IMR-90 (cell line): ENCODE measurements at regions not wholly inside any gene's neighbourhood (a gene's known extent, or its start where the extent isn't known, plus 50 kb on each side); places are given as distances from the start of the nearest gene placed in this dataset.

Source experiments
- ATAC-seq: fragments of 200-7000 bp; cut with Tn5 transposase; 2 replicates; pipeline ENCODE4 v1.9.1; 2020; ENCODE audit warnings: low read depth, mild to moderate bottlenecking, moderate library complexity
- BruUV-seq: library from RNA; stranded (reverse); fragments of 400-500 nt; replicated peaks from 2 replicates; lab custom pipeline; 2021; lab: Mats Ljungman, UMichigan
- CTCF ChIA-PET: fragments of 300-600 bp; formaldehyde crosslinking; extraction: SDS; loops from one replicate; lab custom pipeline; 2021; ENCODE audit warnings: antibody characterized with exemption; lab: Yijun Ruan, JAX
- POLR2A ChIA-PET: fragments of 300-600 bp; sonication (Branson Sonifier 250); formaldehyde crosslinking; loops from one replicate; lab custom pipeline; 2022; ENCODE audit warnings: antibody characterized with exemption; ENCODE audit not compliant: unreplicated experiment; lab: Charles Lee
- DNase-seq: peaks from one replicate; pipeline ENCODE4 v3.0.0; 2013
- H2AFZ ChIP-seq: replicated peaks from 2 replicates; pipeline ENCODE3; 2013; ENCODE audit warnings: low read length, mild to moderate bottlenecking; ENCODE audit not compliant: poor library complexity
- H2AK5ac ChIP-seq: 2 replicates; pipeline ENCODE4 v1.6.1; 2013; ENCODE audit warnings: low read depth, low read length, inconsistent platforms
- H2AK9ac ChIP-seq: replicated peaks from 2 replicates; pipeline ENCODE3; 2013; ENCODE audit warnings: mild to moderate bottlenecking, low read depth, low read length, moderate library complexity; ENCODE audit not compliant: poor library complexity
- H2BK120ac ChIP-seq: 2 replicates; pipeline ENCODE4 v1.6.1; 2013; ENCODE audit warnings: low read depth, low read length, inconsistent platforms
- H2BK15ac ChIP-seq: 3 replicates; pipeline ENCODE4 v1.6.1; 2013; ENCODE audit warnings: low read depth, low read length, inconsistent platforms
- H2BK20ac ChIP-seq: 2 replicates; pipeline ENCODE4 v1.6.1; 2013; ENCODE audit warnings: low read depth, mild to moderate bottlenecking, inconsistent platforms, low read length, moderate library complexity
- H2BK5ac ChIP-seq: 2 replicates; pipeline ENCODE4 v1.6.1; 2013; ENCODE audit warnings: mild to moderate bottlenecking, low read depth, low read length, inconsistent platforms; ENCODE audit not compliant: poor library complexity, severe bottlenecking
- H3K14ac ChIP-seq: replicated peaks from 2 replicates; pipeline ENCODE4 v1.6.1; 2013; ENCODE audit warnings: low read depth, low read length, inconsistent platforms
- H3K18ac ChIP-seq: 2 replicates; pipeline ENCODE4 v1.6.1; 2013; ENCODE audit warnings: low read depth, low read length, control low read depth
- H3K23ac ChIP-seq: 2 replicates; pipeline ENCODE4 v1.6.1; 2013; ENCODE audit warnings: low read depth, low read length, inconsistent platforms
- H3K27ac ChIP-seq: 2 replicates; pipeline ENCODE4 v1.5.1; 2013; ENCODE audit warnings: mild to moderate bottlenecking, control low read depth, low read length; ENCODE audit not compliant: insufficient read depth
- H3K27me3 ChIP-seq: 2 replicates; pipeline ENCODE4 v1.6.1; 2013; ENCODE audit warnings: low read length; ENCODE audit not compliant: control insufficient read depth, insufficient read depth
- H3K36me3 ChIP-seq: 2 replicates; pipeline ENCODE4 v1.6.1; 2013; ENCODE audit warnings: low read length, mixed read lengths; ENCODE audit not compliant: control insufficient read depth, insufficient read depth
- H3K4ac ChIP-seq: 2 replicates; pipeline ENCODE4 v1.6.1; 2013; ENCODE audit warnings: low read depth, low read length, inconsistent platforms
- H3K4me1 ChIP-seq: 2 replicates; pipeline ENCODE4 v1.6.1; 2013; ENCODE audit warnings: low read length, mixed read lengths; ENCODE audit not compliant: control insufficient read depth, insufficient read depth
- H3K4me2 ChIP-seq: 2 replicates; pipeline ENCODE4 v1.6.1; 2013; ENCODE audit warnings: low read depth, mild to moderate bottlenecking, control low read depth, low read length, moderate library complexity
- H3K4me3 ChIP-seq: 2 replicates; pipeline ENCODE4 v1.5.1; 2013; ENCODE audit warnings: low read depth, mild to moderate bottlenecking, control low read depth, low read length, moderate library complexity; ENCODE audit not compliant: insufficient read depth
- H3K56ac ChIP-seq: 2 replicates; pipeline ENCODE4 v1.6.1; 2013; ENCODE audit warnings: low read length, inconsistent platforms; ENCODE audit not compliant: insufficient read depth; ENCODE audit errors: extremely low read depth
- H3K79me1 ChIP-seq, 2 experiments: 2 replicates each; pipeline ENCODE4 v1.6.1; 2013; ENCODE audit warnings: low read length in 2 of 2, inconsistent platforms in 1 of 2, low read depth in 1 of 2
- H3K9ac ChIP-seq: 2 replicates; pipeline ENCODE4 v1.6.1; 2013; ENCODE audit warnings: low read depth, low read length, control low read depth
- H3K9me1 ChIP-seq: 2 replicates; pipeline ENCODE4 v1.6.1; 2013; ENCODE audit warnings: low read length, inconsistent platforms; ENCODE audit not compliant: insufficient read depth
- H3K9me3 ChIP-seq: 2 replicates; pipeline ENCODE4 v1.6.1; 2013; ENCODE audit warnings: low read length; ENCODE audit not compliant: control insufficient read depth, insufficient read depth
- H4K20me1 ChIP-seq: 2 replicates; pipeline ENCODE4 v1.6.1; 2013; ENCODE audit warnings: low read length, inconsistent platforms; ENCODE audit not compliant: insufficient read depth
- H4K5ac ChIP-seq: 2 replicates; pipeline ENCODE4 v1.6.1; 2013; ENCODE audit warnings: mild to moderate bottlenecking, low read depth, low read length, control low read depth
- H4K8ac ChIP-seq, 2 experiments: 2 replicates each; pipeline ENCODE4 v1.6.1; 2013; ENCODE audit warnings: low read depth in 2 of 2, low read length in 2 of 2, control low read depth in 1 of 2, inconsistent platforms in 1 of 2
- H4K91ac ChIP-seq: 2 replicates; pipeline ENCODE4 v1.6.1; 2013; ENCODE audit warnings: low read depth, low read length, inconsistent platforms; ENCODE audit not compliant: insufficient read depth
- MAZ ChIP-seq: IDR thresholded peaks from 2 replicates; pipeline ENCODE4 v1.6.1; 2012; ENCODE audit warnings: low read depth, mild to moderate bottlenecking, low read length, improper control_type of control experiment, moderate library complexity, borderline replicate concordance
- WGBS, 2 experiments: methylation state at CpG; one replicate each; pipeline versions ENCODE4 v1.1.5 to v1.1.7; 2013; ENCODE audit warnings: missing lambda C conversion rate in 2 of 2; ENCODE audit not compliant: insufficient read length in 1 of 2; ENCODE audit errors: extremely low coverage in 2 of 2; 5-methylcytosine and 5-hydroxymethylcytosine counted together
- dilution Hi-C: fragments of 300-500 bp; cut with HindIII; formaldehyde crosslinking; loops from one replicate; pipeline ENCODE4 v1.14.3; 2018; ENCODE audit warnings: low sequenced_read_pairs; ENCODE audit not compliant: unreplicated experiment
- in situ Hi-C: fragments of 300-500 bp; cut with MboI; formaldehyde crosslinking; loops from 3 replicates; pipeline ENCODE4 v1.14.3; 2019; ENCODE audit warnings: low sequenced_read_pairs, inconsistent platforms, mixed read lengths
- intact Hi-C: fragments of 100-400 bp; cut with micrococcal nuclease; formaldehyde crosslinking; loops from 2 replicates; pipeline ENCODE4 v1.10.0; 2022
- TF ChIP-seq, protein P1 (sequence below): conservative IDR thresholded peaks from 2 replicates; pipeline ENCODE4 v1.5.1; 2012; ENCODE audit warnings: mild to moderate bottlenecking, low read depth, low read length, improper control_type of control experiment

DNA sequence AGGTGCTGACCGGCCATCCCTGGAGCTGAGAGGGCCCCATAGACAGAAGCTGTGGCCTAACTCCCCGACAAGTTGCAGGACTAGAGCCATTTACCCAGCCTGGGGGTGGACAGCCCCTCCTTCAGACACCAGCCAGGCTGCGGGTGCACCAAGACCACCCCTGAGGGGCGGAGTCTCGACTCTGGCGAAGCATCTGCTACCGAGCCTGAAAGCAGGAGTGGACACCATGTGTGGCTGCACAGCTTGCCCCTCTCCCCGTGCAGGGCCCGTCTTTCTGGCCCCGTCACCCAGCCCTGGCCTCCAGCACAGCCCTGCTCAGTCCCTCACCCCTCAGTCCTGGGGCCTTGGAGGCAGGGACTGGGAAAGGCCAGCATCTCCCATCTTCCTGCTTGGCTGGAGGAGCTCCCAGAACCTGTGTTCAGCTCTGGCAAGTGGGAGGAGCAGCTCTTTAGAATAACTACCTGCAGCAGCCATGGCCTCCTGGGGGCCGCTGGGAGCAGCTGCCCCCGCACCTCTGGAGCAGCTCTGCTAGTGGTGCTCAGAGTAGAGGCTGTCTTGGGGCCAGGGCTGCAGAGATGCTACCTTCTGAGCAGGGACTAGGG is 275.8 kb downstream of the NDUFA10 start:
- H4K91ac ChIP-seq = no peak overlapping the region
- H3K79me1 ChIP-seq = no peaks in the 10 kb centered on the region
- no peak overlapping the region for H4K8ac ChIP-seq
- H2BK5ac ChIP-seq = no peak overlapping the region
- intact Hi-C loops = no loop called here
- no peak overlapping the region for H2BK120ac ChIP-seq
- dilution Hi-C loops = no loop called here
- no peaks in the 10 kb centered on the region for H3K36me3 ChIP-seq
- TF ChIP-seq, protein P1, sequence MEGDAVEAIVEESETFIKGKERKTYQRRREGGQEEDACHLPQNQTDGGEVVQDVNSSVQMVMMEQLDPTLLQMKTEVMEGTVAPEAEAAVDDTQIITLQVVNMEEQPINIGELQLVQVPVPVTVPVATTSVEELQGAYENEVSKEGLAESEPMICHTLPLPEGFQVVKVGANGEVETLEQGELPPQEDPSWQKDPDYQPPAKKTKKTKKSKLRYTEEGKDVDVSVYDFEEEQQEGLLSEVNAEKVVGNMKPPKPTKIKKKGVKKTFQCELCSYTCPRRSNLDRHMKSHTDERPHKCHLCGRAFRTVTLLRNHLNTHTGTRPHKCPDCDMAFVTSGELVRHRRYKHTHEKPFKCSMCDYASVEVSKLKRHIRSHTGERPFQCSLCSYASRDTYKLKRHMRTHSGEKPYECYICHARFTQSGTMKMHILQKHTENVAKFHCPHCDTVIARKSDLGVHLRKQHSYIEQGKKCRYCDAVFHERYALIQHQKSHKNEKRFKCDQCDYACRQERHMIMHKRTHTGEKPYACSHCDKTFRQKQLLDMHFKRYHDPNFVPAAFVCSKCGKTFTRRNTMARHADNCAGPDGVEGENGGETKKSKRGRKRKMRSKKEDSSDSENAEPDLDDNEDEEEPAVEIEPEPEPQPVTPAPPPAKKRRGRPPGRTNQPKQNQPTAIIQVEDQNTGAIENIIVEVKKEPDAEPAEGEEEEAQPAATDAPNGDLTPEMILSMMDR = no peak
- TF ChIP-seq MAZ = no peak
- no peak overlapping the region for H3K4ac ChIP-seq
- H4K5ac ChIP-seq = no peak overlapping the region
- in situ Hi-C loops = no loop called here
- ATAC-seq (no peak), DNase-seq (no peak)
- no peak overlapping the region for H3K4me3 ChIP-seq
- H3K56ac ChIP-seq = no peak overlapping the region
- no peaks in the 10 kb centered on the region for H3K4me1 ChIP-seq
- no peak overlapping the region for H2AK9ac ChIP-seq
- H2BK15ac ChIP-seq = no peak overlapping the region
- H3K9me1 ChIP-seq = no peaks in the 10 kb centered on the region
- ChIA-PET POLR2A (no interaction called here), CTCF (no interaction called here)
- H3K27me3 ChIP-seq = no peaks in the 10 kb centered on the region
- H3K14ac ChIP-seq = no peak overlapping the region
- H3K9ac ChIP-seq = no peak overlapping the region
- peaks cover 43% of the 10 kb centered on the region for H3K9me3 ChIP-seq
- H2AFZ ChIP-seq = no peak overlapping the region
- H3K23ac ChIP-seq = no peak overlapping the region
- BruUV-seq = no TSS peak
- H3K18ac ChIP-seq = no peak overlapping the region
- H2BK20ac ChIP-seq = no peak overlapping the region
- H3K4me2 ChIP-seq = no peak overlapping the region
- 69% methylated on average over 6 of the region's 12 CpGs; no CpG with 5 or more reads in 1 of the 2 experiments for WGBS, 2 experiments
- no peak overlapping the region for H3K27ac ChIP-seq
- H2AK5ac ChIP-seq = no peak overlapping the region
- no peaks in the 10 kb centered on the region for H4K20me1 ChIP-seq
